ENCODE measurements at regions not wholly inside any gene's neighbourhood (a gene's known extent, or its start where the extent isn't known, plus 50 kb on each side); places are given as distances from the start of the nearest gene placed in this dataset.

DNA sequence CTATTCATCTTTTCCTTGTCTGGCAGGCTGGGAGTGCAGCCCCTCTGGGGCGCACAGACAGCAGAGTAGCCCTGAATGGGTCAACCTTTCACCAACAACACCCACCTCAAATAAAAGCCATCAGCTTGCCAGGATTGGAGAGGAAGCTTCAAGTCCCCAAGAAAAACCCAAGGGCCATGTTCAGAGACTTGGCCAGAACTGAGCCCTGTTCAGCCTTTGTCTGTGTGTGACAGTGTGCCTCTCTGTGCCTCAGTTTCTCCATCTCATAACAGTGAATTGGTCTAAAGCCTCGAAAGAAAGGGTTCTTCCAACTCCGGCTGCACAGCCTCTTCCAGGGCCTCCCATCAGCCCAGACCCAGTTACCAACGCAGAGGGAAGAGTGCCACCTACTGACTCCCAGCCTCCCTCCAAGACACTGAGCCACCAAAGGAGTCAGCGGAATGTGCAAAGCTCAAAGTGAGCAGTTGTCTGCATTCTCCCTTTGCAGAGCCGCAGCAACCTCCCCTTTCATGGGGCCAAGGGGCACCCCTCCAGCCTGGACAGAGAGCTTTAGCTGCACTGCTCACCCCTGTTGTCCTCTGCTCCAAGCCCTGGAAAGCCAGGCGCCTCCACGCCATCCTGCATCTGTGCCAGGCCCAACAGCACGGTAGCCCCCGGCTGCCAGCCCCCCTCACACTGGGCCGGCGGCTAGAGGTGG lies 82.7 kb upstream of the TOP1 start (continued):
- TF ChIP-seq, protein P1, sequence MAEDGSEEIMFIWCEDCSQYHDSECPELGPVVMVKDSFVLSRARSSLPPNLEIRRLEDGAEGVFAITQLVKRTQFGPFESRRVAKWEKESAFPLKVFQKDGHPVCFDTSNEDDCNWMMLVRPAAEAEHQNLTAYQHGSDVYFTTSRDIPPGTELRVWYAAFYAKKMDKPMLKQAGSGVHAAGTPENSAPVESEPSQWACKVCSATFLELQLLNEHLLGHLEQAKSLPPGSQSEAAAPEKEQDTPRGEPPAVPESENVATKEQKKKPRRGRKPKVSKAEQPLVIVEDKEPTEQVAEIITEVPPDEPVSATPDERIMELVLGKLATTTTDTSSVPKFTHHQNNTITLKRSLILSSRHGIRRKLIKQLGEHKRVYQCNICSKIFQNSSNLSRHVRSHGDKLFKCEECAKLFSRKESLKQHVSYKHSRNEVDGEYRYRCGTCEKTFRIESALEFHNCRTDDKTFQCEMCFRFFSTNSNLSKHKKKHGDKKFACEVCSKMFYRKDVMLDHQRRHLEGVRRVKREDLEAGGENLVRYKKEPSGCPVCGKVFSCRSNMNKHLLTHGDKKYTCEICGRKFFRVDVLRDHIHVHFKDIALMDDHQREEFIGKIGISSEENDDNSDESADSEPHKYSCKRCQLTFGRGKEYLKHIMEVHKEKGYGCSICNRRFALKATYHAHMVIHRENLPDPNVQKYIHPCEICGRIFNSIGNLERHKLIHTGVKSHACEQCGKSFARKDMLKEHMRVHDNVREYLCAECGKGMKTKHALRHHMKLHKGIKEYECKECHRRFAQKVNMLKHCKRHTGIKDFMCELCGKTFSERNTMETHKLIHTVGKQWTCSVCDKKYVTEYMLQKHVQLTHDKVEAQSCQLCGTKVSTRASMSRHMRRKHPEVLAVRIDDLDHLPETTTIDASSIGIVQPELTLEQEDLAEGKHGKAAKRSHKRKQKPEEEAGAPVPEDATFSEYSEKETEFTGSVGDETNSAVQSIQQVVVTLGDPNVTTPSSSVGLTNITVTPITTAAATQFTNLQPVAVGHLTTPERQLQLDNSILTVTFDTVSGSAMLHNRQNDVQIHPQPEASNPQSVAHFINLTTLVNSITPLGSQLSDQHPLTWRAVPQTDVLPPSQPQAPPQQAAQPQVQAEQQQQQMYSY (CRISPR knock-in tag; IDR thresholded peaks at IDR 0.05): no peak
- TF ChIP-seq HHEX (CRISPR knock-in tag; IDR thresholded peaks at IDR 0.05): no peak
- no peak for TF ChIP-seq U2AF2 (IDR thresholded peaks at IDR 0.05; ENCODE audit: low read depth, low read length)
- TF ChIP-seq, protein P2, sequence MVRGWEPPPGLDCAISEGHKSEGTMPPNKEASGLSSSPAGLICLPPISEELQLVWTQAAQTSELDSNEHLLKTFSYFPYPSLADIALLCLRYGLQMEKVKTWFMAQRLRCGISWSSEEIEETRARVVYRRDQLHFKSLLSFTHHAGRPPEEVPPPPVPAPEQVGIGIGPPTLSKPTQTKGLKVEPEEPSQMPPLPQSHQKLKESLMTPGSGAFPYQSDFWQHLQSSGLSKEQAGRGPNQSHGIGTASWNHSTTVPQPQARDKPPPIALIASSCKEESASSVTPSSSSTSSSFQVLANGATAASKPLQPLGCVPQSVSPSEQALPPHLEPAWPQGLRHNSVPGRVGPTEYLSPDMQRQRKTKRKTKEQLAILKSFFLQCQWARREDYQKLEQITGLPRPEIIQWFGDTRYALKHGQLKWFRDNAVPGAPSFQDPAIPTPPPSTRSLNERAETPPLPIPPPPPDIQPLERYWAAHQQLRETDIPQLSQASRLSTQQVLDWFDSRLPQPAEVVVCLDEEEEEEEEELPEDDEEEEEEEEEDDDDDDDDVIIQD (CRISPR knock-in tag; IDR thresholded peaks at IDR 0.05; ENCODE audit: low read depth): 0 out of 2 replicates have a peak, but pooled peaks have one; percentile 11
- TF ChIP-seq ZNF749 (CRISPR knock-in tag; IDR thresholded peaks at IDR 0.05; ENCODE audit: borderline replicate concordance): no peak
- TF ChIP-seq, protein P3, sequence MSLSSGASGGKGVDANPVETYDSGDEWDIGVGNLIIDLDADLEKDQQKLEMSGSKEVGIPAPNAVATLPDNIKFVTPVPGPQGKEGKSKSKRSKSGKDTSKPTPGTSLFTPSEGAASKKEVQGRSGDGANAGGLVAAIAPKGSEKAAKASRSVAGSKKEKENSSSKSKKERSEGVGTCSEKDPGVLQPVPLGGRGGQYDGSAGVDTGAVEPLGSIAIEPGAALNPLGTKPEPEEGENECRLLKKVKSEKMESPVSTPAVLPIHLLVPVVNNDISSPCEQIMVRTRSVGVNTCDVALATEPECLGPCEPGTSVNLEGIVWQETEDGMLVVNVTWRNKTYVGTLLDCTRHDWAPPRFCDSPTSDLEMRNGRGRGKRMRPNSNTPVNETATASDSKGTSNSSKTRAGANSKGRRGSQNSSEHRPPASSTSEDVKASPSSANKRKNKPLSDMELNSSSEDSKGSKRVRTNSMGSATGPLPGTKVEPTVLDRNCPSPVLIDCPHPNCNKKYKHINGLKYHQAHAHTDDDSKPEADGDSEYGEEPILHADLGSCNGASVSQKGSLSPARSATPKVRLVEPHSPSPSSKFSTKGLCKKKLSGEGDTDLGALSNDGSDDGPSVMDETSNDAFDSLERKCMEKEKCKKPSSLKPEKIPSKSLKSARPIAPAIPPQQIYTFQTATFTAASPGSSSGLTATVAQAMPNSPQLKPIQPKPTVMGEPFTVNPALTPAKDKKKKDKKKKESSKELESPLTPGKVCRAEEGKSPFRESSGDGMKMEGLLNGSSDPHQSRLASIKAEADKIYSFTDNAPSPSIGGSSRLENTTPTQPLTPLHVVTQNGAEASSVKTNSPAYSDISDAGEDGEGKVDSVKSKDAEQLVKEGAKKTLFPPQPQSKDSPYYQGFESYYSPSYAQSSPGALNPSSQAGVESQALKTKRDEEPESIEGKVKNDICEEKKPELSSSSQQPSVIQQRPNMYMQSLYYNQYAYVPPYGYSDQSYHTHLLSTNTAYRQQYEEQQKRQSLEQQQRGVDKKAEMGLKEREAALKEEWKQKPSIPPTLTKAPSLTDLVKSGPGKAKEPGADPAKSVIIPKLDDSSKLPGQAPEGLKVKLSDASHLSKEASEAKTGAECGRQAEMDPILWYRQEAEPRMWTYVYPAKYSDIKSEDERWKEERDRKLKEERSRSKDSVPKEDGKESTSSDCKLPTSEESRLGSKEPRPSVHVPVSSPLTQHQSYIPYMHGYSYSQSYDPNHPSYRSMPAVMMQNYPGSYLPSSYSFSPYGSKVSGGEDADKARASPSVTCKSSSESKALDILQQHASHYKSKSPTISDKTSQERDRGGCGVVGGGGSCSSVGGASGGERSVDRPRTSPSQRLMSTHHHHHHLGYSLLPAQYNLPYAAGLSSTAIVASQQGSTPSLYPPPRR (CRISPR knock-in tag; IDR thresholded peaks at IDR 0.05; ENCODE audit: borderline replicate concordance): no peak
- TF ChIP-seq IKZF1 (IDR thresholded peaks at IDR 0.05): no peak
- TF ChIP-seq ZSCAN12 (CRISPR knock-in tag; IDR thresholded peaks at IDR 0.05): no peak
- no peak for TF ChIP-seq TGIF2 (CRISPR knock-in tag; IDR thresholded peaks at IDR 0.05)
- no peak for TF ChIP-seq CREB1 (IDR thresholded peaks at IDR 0.05)
- TF ChIP-seq CREB1 (CRISPR knock-in tag; IDR thresholded peaks at IDR 0.05): no peak
- no peak for TF ChIP-seq SP2 (CRISPR knock-in tag; IDR thresholded peaks at IDR 0.05)
- no peak for TF ChIP-seq ZMYM2 (CRISPR knock-in tag; IDR thresholded peaks at IDR 0.05)
- TF ChIP-seq YEATS4 (CRISPR knock-in tag; IDR thresholded peaks at IDR 0.05; ENCODE audit: borderline replicate concordance): no peak
- no peak for TF ChIP-seq ZNF724P (CRISPR knock-in tag; IDR thresholded peaks at IDR 0.05; ENCODE audit: borderline replicate concordance)
- no peak for TF ChIP-seq ZBTB1 (CRISPR knock-in tag; IDR thresholded peaks at IDR 0.05; ENCODE audit: borderline replicate concordance)
- TF ChIP-seq, protein P4, sequence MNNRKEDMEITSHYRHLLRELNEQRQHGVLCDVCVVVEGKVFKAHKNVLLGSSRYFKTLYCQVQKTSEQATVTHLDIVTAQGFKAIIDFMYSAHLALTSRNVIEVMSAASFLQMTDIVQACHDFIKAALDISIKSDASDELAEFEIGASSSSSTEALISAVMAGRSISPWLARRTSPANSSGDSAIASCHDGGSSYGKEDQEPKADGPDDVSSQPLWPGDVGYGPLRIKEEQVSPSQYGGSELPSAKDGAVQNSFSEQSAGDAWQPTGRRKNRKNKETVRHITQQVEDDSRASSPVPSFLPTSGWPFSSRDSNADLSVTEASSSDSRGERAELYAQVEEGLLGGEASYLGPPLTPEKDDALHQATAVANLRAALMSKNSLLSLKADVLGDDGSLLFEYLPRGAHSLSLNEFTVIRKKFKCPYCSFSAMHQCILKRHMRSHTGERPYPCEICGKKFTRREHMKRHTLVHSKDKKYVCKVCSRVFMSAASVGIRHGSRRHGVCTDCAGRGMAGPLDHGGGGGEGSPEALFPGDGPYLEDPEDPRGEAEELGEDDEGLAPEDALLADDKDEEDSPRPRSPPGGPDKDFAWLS (CRISPR knock-in tag; IDR thresholded peaks at IDR 0.05; ENCODE audit: borderline replicate concordance): no peak
- TF ChIP-seq ZNF282 (IDR thresholded peaks at IDR 0.05; ENCODE audit: partially characterized antibody): no peak
- no peak for TF ChIP-seq ZNF777 (CRISPR knock-in tag; IDR thresholded peaks at IDR 0.05)
- TF ChIP-seq ELF4 (CRISPR knock-in tag; IDR thresholded peaks at IDR 0.05; ENCODE audit: borderline replicate concordance): no peak
